ENCODE measurements at regions not wholly inside any gene's neighbourhood (a gene's known extent, or its start where the extent isn't known, plus 50 kb on each side); places are given as distances from the start of the nearest gene placed in this dataset.

- no peak overlapping the region for H3K27ac Mint-ChIP-seq
- H3K79me1 ChIP-seq (ENCODE audit: insufficient read depth, low read depth, low read length, poor library complexity, severe bottlenecking), result no peaks in the 10 kb centered on the region
- H3K14ac ChIP-seq (ENCODE audit: insufficient read depth, low read length), result no peak overlapping the region
- H3K4me3 Mint-ChIP-seq, result no peak overlapping the region
- no peaks in the 10 kb centered on the region for H3K27me3 ChIP-seq (ENCODE audit: insufficient read depth, low read length)
- no peak for DNase-seq
- no peaks in the 10 kb centered on the region for H3K9me3 Mint-ChIP-seq
- no peaks in the 10 kb centered on the region for H4K20me1 ChIP-seq (ENCODE audit: control insufficient read depth, insufficient read depth, insufficient read length)
- H3K56ac ChIP-seq (ENCODE audit: insufficient read length, low read depth, low read length), result no peak overlapping the region
- no peak for TF ChIP-seq CTCF (conservative IDR thresholded peaks at IDR 0.05)
- no peak overlapping the region for H3T11ph ChIP-seq (ENCODE audit: low read length)
- H3K9ac ChIP-seq (ENCODE audit: extremely low read depth, insufficient read length, low read length), result no peak overlapping the region
- H4K91ac ChIP-seq (ENCODE audit: insufficient read length, low read depth, low read length), result no peak overlapping the region
- no peaks in the 10 kb centered on the region for H3K9me3 ChIP-seq (ENCODE audit: control insufficient read depth, low read depth, low read length)
- no peak overlapping the region for H2AFZ ChIP-seq (ENCODE audit: low read length)
- no peak overlapping the region for H2BK5ac ChIP-seq (ENCODE audit: insufficient read length, low read length)
- WGBS (ENCODE audit: extremely low coverage, insufficient read length, low lambda C conversion rate), result no CpG with 5 or more reads among the region's 7 CpGs
- H3K23me2 ChIP-seq (ENCODE audit: insufficient read length, low read depth, low read length, poor library complexity, severe bottlenecking), result no peaks in the 10 kb centered on the region
- no peak overlapping the region for H4K8ac ChIP-seq (replicated peaks; ENCODE audit: insufficient read length, low read depth, low read length)
- no peaks in the 10 kb centered on the region for H3K79me2 ChIP-seq (ENCODE audit: insufficient read depth, low read length)
- H3K27me3 Mint-ChIP-seq (ENCODE audit: low read depth), result no peaks in the 10 kb centered on the region
- no peaks in the 10 kb centered on the region for H3K4me1 ChIP-seq (ENCODE audit: insufficient read depth, low read length)
- peaks cover 6 to 8% of the 10 kb centered on the region in 2 experiments for H3K4me1 Mint-ChIP-seq
- H2BK20ac ChIP-seq (ENCODE audit: low read depth, low read length, poor library complexity, severe bottlenecking), result no peak overlapping the region
- no peak overlapping the region for H3K27ac ChIP-seq (ENCODE audit: insufficient read length, low read depth, low read length)
- H3K4me2 ChIP-seq (ENCODE audit: insufficient read depth, insufficient read length, low read length), result no peak overlapping the region
- no peak overlapping the region for H3K23ac ChIP-seq (ENCODE audit: insufficient read length, low read depth, low read length)
- H3K36me3 Mint-ChIP-seq (ENCODE audit: insufficient read depth in 1 of 3, low read depth in 3 of 3), result no peaks in the 10 kb centered on the region
- no peak overlapping the region for H2BK120ac ChIP-seq (ENCODE audit: low read depth, low read length, poor library complexity, severe bottlenecking)
- H3K4ac ChIP-seq (ENCODE audit: low read depth, low read length), result no peak overlapping the region
- H4K5ac ChIP-seq (ENCODE audit: insufficient read length, low read depth, low read length), result no peak overlapping the region
- H2BK15ac ChIP-seq (ENCODE audit: low read depth, low read length), result no peak overlapping the region
- no peak overlapping the region for H2AK5ac ChIP-seq (ENCODE audit: insufficient read length, low read length)
- H2BK12ac ChIP-seq (ENCODE audit: insufficient read length, low read depth, low read length), result no peak overlapping the region
- no peak overlapping the region for H3K18ac ChIP-seq (ENCODE audit: insufficient read length, low read depth, low read length)
Observed at GRCh38 chr2:145286716-145287275, 766.9 kb upstream of the ZEB2 start.
